ENCODE measurements at regions not wholly inside any gene's neighbourhood (a gene's known extent, or its start where the extent isn't known, plus 50 kb on each side); places are given as distances from the start of the nearest gene placed in this dataset.
A peak's percentile ranks its signal among the peaks of the same experiment; 100 is the strongest.

DNA sequence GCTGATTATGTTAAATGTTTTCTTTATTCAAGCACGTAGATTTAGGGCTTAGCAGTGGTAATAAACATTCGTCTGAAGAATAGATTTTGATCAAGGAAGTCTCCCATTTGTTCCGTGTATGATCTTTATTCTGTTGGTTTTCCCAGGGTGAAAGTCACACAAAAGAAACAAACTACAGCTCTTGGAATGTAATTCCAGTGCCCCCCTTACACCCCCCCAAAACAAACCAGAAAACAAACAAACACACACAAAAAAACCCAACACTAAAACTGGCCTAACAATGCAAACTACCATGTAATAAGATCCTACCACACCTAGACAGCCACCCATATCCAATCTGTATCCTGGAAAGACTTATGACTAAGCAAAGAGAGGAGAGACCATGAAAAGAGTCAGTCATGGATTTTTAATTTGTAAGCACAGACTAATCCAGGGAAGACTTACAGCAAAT lies 196.2 kb upstream of the ELL2 start:
- DNase-seq = no peak

DNA sequence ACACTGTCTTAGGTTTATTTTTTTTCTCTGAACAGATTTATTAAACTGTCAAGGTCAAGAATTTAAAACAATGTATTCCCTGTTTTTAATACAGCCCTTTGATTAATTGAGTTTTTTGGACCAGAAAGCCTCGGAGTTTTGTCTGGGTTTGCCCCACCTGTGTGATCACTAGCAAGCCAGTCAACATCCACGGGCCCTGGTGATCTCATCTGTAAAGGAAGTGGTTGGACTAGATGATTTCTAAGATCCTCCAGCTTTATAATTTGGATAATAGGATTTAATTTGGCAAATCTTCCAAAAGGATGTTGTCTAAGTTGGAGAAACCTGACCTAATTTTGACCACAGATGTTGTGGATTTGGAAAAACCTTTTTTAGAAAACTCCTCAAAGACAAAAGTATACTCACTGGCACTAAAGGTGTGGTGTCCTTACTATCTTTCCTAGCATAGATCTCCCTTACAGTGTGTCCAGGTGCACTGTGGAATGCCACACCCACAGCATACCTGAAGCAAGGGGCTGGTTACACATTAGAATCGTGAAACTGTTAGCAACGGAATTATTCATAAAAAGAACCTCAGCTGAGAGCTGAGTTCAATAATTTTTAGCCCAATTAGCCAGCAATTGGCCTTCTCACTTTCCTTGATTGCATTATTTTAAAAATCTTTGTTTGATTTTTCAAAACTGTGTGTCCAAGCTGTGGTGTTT lies 195.6 kb upstream of the ELL2 start:
- no peak for DNase-seq

DNA sequence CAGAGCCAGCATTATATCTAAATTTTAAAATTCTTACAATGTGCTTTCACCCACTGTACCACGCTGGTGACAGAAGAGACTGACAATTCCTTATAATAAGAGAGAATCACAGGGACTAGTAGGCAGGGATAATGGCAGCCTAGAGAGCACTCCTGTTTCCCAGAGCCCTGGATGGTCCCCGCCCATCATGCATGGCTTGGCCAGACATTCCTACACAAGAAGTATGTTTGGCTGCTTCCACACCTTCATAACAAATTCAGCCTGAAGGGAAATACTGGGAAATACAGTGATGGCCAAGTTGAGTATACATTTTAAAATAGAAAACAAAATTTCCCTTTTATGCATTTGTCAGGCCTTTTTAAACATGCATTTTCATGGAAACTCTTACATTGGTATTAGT lies 193.5 kb upstream of the ELL2 start:
- DNase-seq = no peak

DNA sequence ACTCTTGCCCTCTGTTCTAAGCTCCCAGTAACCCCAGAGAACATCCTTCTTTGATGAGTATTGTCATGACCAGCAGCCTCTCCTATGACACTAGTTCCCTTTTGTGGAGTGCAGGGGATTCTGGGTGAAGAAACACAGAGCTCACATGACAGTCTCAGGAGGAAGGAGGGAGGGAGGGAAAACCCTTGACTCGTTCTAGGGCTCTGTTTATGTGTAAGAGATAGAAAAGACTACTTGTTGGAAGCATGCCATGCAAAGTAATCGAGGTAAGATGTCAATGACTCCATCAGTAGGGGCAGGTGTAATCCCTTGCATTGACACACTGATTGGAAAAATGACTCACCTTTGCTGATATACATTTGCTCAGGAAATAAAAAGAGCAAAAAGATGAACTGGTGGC lies 190.2 kb upstream of the ELL2 start:
- peak; percentile 83 to 86 (median 83) for DNase-seq

DNA sequence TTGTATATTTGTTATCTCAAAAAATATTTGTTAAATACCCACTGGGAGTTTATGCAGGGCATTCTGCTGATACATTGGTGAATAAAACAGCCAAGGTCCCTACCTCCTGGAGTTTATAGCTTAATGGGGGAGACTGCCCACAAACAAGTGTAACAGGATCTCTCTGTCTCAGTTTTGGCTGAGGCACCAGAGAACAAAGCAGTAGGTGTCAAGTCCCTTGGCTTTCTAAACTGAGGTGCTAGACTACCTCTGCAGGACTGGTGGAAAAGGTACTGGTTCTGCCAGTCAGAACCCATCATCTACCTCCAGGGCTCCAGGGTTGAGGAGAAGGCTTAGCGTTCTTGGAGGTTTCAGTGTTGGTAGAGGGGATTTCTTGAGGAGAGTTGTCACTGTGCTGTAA lies 188.4 kb upstream of the ELL2 start:
- DNase-seq = no peak

DNA sequence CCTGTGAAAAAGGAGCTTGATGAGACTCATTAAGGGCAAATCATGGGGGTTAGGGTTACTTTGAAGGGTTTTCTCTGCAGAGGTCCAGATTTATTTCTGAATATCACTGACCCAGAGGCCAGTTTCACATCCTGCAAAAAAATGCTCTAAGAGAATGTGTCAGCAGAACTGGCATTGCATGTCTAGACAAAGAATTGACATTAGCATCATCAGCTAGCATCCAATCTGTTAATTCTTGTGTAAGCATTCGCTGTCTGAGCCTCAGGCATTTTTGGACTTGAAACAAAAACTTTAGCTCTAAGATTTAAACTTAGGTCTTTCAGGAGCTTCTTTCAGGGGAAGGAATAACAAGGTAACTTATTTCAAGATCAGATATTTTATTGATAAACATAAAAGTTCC lies 187.9 kb upstream of the ELL2 start:
- DNase-seq = peak; percentile 43 to 74 (median 71)

DNA sequence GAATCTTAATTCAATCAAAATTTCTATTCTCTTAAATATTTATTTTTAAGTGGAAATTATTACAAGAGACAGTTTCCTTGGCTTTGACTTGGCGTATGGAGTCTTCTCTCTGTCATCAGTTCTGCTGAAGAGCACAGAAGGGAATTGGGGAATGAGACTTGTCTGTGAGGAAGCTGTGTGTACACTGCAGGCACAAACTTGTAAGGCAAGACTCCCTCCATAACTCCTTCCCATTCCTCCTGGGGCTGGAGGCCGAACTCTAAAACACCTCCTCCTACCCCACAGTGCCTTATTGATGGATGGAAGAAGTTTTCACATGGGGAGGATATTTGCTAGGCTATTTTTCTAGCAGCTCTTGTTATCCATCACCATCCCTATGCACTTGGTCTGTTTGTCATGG lies 187.4 kb upstream of the ELL2 start:
- peak in 1 of 3 donors; percentile 11 for DNase-seq

DNA sequence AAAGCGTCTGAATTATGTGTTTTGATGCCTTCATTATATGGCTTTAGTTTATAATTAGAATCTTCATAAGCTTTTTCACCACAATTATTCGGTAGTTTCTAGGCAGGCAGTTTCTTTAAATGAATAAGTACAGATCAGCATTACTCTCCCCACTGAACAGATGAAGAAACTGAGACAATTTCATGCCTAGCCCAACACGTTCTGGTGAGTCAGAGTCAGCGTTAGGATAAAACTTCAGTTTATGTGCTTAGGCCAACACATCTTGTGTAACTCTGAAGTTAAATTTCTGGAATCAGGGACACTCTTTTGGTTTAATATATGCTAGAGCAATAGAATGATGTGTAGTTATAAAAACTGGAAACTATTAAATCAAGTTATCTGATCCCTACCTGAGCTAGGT lies 186.7 kb upstream of the ELL2 start:
- peak in 2 of 3 donors; percentile 28 to 44 for DNase-seq

DNA sequence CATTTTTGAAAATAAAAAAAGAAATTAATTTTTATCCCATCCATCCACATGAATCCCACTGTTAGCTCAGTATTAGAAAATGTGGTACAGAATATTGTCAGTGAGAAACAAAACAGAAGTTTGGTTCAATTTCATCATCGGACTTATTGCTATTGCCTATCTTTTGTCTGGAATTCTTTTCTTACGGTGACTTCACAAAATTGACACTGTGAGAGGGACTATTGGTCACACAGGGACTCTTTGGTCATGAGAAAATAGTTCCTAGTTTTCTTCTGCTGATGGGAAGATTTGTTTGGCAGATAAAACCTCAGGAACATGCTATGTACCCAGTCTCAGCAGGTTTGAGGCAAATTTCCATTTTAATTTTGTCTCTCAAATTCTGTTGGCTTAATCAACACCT lies 186.2 kb upstream of the ELL2 start:
- peak; percentile 40 to 66 (median 62) for DNase-seq

DNA sequence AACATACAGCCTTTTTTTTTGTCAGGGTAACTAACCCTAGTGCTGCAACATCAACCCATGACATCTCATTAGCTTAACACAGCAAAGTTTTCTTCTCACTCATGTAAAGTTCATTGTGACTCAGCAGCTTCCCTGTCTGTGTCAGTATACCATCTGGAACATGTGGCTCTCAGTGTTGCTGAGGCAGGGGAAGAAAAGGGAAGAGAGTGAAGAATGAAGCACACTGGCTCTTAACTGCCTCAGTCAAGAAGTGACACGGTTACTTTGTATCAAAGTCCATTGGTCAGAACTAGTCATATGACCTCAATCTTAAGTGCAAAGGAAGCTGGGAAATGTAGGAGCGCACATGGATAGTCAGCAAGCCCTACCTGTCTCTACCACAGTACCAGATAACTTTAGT lies 185.0 kb upstream of the ELL2 start:
- DNase-seq = peak; percentile 85 to 95 (median 94)

DNA sequence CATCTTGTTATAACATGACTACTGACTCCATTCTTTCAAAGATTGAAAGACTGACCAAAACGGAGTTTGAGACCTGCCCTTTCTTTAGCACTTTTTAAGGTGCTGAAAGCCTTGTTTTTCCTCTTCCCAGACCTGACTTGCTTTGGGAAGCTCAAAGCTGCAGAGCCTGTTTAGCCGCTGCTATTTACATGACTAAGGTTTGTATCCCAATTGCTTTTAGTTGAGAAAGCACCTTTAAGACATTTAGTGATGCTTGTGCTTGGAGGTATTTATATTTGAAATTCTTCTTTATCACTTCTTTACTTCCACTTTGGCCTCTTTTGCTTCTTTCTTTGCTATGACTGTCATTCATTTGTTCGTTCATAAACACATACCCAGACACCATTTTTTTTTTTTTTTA lies 182.6 kb upstream of the ELL2 start:
- DNase-seq = no peak

DNA sequence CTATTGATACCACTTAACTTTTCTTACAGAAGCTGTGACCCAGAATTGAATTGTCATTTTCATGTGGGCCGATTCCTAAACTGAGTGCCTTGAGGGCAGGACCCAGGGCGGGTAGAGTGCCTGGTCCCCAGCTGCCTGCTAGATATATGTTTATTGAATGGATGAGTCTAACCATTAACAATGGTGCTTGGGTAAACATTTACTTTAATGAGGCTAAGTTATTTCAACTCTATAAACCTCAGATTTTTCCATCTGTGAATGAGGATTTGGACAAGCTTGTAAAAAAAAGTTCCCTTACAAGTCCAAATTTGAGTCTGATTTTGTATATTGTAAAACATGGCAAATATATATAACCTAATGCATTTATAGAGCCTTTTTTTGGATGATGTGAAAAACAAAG lies 181.8 kb upstream of the ELL2 start:
- no peak for DNase-seq

DNA sequence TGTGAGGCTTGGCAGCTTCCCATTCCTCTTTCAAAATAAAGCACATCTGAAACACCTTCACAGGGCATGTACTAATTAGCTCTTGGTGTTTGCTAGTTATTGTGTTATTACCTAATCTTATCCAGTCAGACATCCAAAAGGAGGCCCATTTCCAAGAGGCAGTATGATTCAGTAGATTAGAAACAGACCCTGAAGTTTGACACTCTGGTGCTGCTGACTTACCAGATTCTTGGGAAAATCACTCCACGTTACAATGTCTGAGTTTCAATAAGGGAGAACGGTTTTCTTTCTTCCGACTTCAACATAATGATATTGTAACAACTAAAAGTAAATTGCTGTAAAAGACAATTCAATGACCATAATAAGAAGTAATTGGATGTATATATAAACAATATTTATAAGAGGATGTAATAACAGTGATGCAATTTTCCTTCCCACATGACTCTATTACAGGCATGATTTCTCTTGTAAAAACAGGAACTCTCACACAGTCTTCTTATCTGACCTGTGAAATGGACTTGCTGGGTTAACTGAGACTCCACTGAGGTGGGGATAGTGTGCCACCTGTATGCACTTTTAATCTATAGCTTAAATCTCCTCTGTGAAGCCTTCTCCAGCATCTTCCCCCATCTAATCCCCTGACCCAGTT lies 181.3 kb upstream of the ELL2 start:
- DNase-seq = peak; percentile 26 to 54 (median 50)

DNA sequence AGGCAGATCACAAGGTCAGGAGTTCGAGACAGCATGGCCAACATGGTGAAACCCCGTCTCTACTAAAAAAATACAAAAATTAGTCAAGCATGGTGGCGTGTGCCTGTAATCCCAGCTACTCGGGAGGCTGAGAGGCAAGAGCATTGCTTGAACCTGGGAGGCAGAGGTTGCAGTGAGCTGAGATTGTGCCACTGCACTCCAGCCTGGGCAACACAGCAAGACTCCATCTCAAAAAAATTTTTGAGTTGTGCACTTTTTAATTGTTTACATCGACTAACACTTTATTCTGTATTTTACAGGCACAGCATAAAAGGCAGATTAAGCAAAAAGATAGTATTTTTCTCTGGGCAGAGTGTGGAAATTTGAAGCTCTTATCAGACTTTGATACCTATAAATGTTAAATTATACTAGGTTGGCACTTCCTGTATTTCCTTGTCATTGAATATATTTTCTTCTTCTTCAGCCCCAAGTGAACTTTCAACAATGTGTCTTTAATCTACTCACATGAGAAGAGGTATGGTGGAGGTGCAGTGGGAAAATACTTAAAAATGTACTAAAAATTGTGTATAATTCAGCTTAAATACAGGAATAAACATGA lies 180.6 kb upstream of the ELL2 start:
- no peak for DNase-seq

DNA sequence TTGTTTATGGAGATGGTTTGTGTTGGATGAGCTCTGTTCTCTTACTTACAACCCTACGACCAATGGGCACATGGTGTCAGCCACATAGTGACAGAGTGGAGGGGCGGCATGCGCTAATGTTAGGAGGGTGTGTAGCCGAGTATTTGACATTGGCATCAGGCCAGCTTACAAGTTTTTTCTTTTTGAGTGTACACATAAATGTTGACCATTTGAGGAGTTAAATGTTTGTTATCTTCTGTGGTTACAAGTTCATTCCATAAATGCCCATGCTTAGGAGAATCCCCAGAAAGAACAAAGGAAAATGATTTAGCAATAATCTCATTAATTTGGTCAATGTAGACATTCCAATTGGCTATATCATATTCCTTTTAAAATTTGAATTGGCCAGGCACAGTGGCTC lies 180.1 kb upstream of the ELL2 start:
- no peak for DNase-seq

DNA sequence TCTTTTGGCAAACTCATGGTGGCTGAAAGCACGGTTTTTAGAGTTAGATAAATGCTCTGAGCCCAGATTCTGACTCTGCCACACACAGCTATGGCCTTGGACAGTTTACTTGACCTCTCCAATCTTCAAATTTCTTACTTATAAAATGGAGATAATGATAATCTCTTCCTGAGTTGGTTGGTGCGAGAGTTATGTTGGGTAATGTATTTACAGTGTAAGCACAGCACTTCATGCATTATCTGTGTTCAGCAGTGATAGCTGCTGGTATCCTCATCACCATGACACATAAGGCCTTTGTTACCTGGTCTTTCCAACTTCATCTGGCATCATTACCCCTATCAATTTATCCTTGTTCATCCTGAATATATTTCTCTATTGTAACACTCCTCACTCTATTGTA lies 178.8 kb upstream of the ELL2 start:
- no peak for DNase-seq

DNA sequence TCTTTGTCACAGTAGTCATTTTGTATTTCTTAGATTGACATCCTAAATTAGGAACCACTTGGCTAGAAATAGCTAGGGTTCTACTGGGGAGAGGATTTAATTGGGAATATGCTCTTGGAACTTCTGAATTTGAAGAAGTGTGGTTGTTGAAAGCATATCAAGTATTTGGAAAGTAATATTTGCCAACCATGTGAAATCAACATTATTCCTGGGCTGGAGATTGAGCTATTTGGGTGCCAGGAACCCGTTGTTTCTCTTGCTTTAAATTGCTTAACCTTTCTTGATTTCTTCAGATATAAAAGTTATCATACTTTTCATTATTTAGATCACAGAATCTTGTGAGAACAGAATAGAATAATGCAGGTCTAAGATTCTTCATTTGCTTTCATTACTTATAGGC lies 178.4 kb upstream of the ELL2 start:
- no peak for DNase-seq

DNA sequence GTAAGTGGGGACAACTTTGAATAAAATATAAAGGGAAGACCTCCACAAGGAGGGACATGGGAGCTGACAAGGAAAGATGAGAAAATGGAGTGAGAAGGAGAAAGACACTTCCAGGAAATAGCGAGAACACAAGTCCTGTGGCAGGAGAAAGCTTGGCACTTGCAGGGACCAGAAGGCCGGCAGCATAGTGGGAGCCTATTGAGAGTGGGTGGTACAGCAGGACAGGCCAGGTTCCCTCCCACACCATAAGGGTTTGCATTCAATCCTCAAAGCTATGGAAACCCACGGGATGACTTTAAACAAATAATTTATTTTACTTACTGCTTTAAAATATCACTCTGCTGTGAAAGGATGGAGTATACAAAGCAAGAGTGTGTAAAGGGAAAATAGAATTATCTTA lies 173.2 kb upstream of the ELL2 start:
- no peak for DNase-seq

DNA sequence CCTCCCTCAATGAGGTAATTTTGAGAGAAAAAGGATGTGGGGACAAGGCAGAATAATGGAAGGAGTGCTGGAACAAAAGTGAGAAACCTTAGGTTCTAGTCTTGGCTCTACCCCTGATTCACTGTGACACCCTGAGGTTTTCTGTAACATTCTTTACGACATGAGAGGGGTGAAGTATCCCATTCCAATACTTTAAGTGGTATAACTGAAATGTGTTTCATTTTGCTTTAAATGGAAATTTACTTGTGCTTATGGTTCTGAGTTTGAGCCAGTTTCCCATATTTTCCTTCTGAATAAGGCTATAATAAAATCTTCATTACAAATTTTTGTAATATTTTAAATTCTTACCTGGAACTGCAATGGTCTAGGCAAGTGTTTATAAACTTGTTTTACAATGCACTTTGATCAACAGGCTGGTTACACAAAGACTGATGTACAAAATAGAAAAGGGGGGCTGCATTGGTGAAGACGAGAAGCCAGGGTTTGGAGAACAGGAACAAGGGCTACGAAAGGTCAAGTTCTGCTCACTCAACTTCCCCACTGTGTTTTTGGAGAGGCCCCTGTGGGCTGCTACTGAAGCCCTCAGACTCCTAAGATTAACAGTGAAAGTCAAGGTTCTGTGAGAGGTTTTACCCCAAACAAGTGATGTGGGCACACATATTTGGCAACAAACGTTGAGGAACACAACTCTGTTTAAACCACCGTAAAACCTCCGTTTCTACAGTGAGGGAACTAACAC lies 171.9 kb upstream of the ELL2 start:
- DNase-seq = peak in 1 of 3 donors; percentile 38

DNA sequence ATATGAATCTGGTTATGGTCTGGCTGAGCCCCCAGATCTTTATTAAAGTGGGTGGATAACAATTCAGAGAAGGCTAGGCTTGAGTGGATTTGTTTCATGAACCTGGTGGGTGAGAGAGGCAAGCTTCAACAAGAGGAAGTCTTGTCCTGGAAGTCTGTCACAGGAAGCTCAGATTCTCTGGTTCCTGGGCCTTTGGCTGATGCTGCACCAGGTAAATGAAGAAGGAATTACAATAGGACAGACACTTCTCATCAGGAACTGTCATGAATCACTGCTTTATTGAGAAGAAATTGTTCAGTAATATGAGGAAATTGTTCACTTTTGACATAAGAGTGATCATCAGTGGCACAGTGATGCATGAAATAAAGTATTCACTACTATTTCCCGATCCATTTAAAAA lies 167.6 kb upstream of the ELL2 start:
- DNase-seq = no peak

DNA sequence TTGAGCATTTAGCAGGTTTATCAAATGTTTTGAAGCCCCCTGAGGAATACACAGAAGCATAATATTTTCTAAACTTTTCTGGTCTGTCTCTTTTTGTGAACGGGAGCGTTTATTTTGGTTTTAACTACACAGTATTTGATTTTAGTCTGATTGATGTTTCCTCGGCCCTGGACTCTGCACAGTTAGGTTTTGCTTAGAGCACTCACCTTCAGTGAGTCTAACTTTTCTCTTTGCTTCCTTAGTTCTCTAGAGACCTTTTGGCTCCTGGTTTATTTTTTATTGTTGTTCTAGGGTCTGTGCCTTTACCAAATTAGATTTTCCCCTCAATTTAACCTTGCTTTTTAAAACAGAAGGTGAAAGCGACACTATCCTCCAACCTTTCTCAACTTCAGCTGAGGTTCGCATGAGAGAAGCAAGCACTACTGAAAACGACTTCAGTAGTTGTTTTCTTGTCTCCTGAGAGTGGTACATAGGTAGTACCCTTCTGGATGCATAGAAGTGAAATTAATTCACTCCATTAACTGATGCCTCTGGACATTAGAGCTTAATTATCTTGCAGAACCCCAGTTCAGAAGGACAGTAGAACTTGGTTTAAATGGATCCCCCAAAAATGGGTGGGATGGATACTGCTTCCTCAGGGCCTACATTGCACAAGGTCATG lies 166.7 kb upstream of the ELL2 start:
- DNase-seq = no peak

DNA sequence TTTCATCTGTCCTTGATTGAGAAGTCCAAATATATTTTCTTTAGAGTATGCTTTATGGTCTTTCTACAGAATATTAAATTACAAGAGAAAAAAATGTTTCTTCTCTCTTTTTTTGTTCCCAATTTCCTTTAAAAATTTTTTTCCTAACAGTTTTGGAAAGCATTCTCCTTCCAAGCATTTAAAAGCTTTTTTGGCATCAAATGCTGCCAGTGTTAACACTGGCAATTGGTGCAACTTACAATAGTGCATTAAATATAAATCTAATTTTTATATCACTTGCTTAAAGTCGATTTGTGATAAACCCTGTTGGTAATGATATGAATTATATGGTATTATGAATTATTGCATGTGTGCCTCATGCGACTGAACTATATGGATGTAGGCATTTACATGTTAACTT lies 165.9 kb upstream of the ELL2 start:
- DNase-seq = no peak

DNA sequence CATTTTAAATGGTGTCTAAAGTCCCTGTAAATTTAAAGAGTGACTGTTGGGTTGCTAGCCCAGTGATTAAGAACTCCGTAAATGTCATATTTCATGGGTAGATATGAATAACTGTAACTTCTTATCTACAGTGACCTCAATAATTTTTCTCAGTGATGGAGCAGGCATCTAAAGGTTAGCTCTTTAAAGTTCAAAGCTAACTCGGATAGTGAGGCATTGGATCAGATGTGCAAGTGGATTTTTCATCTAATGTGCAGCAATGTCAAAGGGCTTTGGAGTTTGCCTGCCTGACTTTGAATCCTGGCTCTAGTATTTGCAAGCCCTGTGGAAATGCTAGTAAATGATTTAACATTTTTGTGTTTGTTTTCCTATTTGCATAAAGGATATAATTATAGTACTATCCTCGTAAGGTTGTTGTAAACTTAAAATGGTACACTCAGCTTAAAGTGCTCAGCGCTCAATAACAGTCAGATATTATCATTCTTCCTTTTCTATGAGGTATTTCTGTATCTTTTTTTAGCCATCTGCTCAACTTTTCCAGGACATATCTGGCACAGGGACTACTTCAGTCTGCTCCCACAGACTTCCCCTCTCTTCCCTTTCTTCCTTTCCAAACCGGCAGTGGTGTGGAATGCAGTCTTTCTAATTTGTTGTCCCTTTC lies 163.7 kb upstream of the ELL2 start:
- DNase-seq = no peak

Measured in suppressor macrophage treated with lipopolysaccharide for 1 hour (primary cell).